B cell (primary cell): ENCODE measurements at regions not wholly inside any gene's neighbourhood (a gene's known extent, or its start where the extent isn't known, plus 50 kb on each side); places are given as distances from the start of the nearest gene placed in this dataset.
"Not testable (repeated sequence)": the region's sequence is repeated elsewhere in the genome, so short reads cannot be mapped to it uniquely, and the experiment has no call there.

ENCODE experiments used
- ATAC-seq: fragments of 200-7000 bp; cut with Tn5 transposase; one replicate; pipeline ENCODE4 v1.10.0; 2021; ENCODE audit warnings: low read depth, mild to moderate bottlenecking, moderate number of reproducible peaks, moderate library complexity
- CTCF ChIA-PET: fragments of 350-600 bp; sonication (Branson Sonifier 250); formaldehyde crosslinking; loops from one replicate; lab custom pipeline; 2021; ENCODE audit warnings: antibody characterized with exemption, inconsistent platforms; lab: Charles Lee
- POLR2A ChIA-PET: fragments of 350-600 bp; sonication (Branson Sonifier 250); formaldehyde crosslinking; loops from one replicate; lab custom pipeline; 2021; ENCODE audit warnings: antibody characterized with exemption; lab: Charles Lee
- DNase-seq: peaks from one replicate; pipeline ENCODE4 v3.0.0; 2013
- H2AFZ ChIP-seq: 2 replicates; pipeline ENCODE4 v1.6.1; 2012; ENCODE audit warnings: mild to moderate bottlenecking, low read depth, low read length; ENCODE audit not compliant: insufficient read depth, poor library complexity, severe bottlenecking
- H3K27ac ChIP-seq, 2 donors: 1 replicate in 1 of 2; 2 replicates in 1 of 2; pipeline ENCODE4 v1.5.1; 2012 to 2013; ENCODE audit warnings: low read length in 2 of 2, mild to moderate bottlenecking in 2 of 2, moderate library complexity in 1 of 2
- H3K27me3 ChIP-seq, 4 experiments: fragments of 200-600 bp in 1 of 4; sonication (generic) in 1 of 4; replicated peaks in 1 of 4; 1 replicate in 2 of 4; 2 replicates in 2 of 4; pipeline versions ENCODE4 v1.6.1 to v1.7.0; 2013 to 2016; ENCODE audit warnings: low read length in 3 of 4, mild to moderate bottlenecking in 2 of 4, mixed read lengths in 1 of 4, moderate library complexity in 1 of 4; ENCODE audit not compliant: insufficient read depth in 4 of 4, control insufficient read depth in 3 of 4; ENCODE audit errors: control extremely low read depth in 1 of 4
- H3K36me3 ChIP-seq, 2 experiments: replicated peaks in 1 of 2; 1 replicate in 1 of 2; 2 replicates in 1 of 2; pipeline versions ENCODE4 v1.6.1 to v1.7.1; 2013; ENCODE audit warnings: low read length in 1 of 2; ENCODE audit not compliant: insufficient read depth in 2 of 2, control insufficient read depth in 1 of 2; ENCODE audit errors: control extremely low read depth in 1 of 2, extremely low read depth in 1 of 2
- H3K4me1 ChIP-seq, 2 donors: fragments of 200-600 bp in 1 of 2; sonication (generic) in 1 of 2; 1 replicate in 1 of 2; 2 replicates in 1 of 2; pipeline versions ENCODE4 v1.5.1 to v1.6.1; 2013 to 2017; ENCODE audit warnings: low read length in 2 of 2; ENCODE audit not compliant: control insufficient read depth in 2 of 2, insufficient read depth in 2 of 2
- H3K4me2 ChIP-seq: replicated peaks from 2 replicates; pipeline ENCODE3; 2012; ENCODE audit warnings: mild to moderate bottlenecking, low read depth, low read length; ENCODE audit not compliant: poor library complexity, severe bottlenecking
- H3K4me3 ChIP-seq, 5 experiments: fragments of 200-600 bp in 1 of 5; sonication (generic) in 1 of 5; 1 replicate in 3 of 5; 2 replicates in 2 of 5; pipeline versions ENCODE4 v1.5.1 to v1.7.0; 2011 to 2016; ENCODE audit warnings: low read length in 4 of 5, mild to moderate bottlenecking in 4 of 5, low read depth in 2 of 5, control low read depth in 1 of 5, moderate library complexity in 1 of 5; ENCODE audit not compliant: insufficient read depth in 1 of 5; ENCODE audit errors: control extremely low read depth in 1 of 5, extremely low read depth in 1 of 5
- H3K79me2 ChIP-seq: fragments of 200-600 bp; sonication (generic); one replicate; pipeline ENCODE4 v1.6.0; 2016; ENCODE audit warnings: low read length; ENCODE audit not compliant: control insufficient read depth, insufficient read depth
- H3K9ac ChIP-seq: fragments of 200-600 bp; sonication (generic); 2 replicates; pipeline ENCODE4 v1.6.1; 2017; ENCODE audit warnings: mild to moderate bottlenecking, low read length, moderate library complexity
- H3K9me3 ChIP-seq, 3 donors: one replicate each; pipeline versions ENCODE4 v1.6.1 to v1.7.1; 2013; ENCODE audit warnings: low read length in 2 of 3; ENCODE audit not compliant: control insufficient read depth in 2 of 3, insufficient read depth in 1 of 3; ENCODE audit errors: control extremely low read depth in 1 of 3
- H4K20me1 ChIP-seq: 2 replicates; pipeline ENCODE4 v1.6.0; 2012; ENCODE audit warnings: mild to moderate bottlenecking, low read length; ENCODE audit not compliant: insufficient read depth, control insufficient read depth, poor library complexity, severe bottlenecking
- H3K27ac Mint-ChIP-seq: one replicate; pipeline ENCODE4 v1.8.0; 2021; ENCODE audit warnings: mixed read lengths
- H3K27me3 Mint-ChIP-seq: one replicate; pipeline ENCODE4 v1.8.0; 2021; ENCODE audit warnings: mixed read lengths
- H3K4me1 Mint-ChIP-seq: one replicate; pipeline ENCODE4 v1.8.0; 2021; ENCODE audit warnings: mixed read lengths
- H3K4me3 Mint-ChIP-seq: one replicate; pipeline ENCODE4 v1.8.0; 2021; ENCODE audit warnings: mixed read lengths
- H3K9me3 Mint-ChIP-seq: one replicate; pipeline ENCODE4 v1.8.0; 2022; ENCODE audit warnings: mixed read lengths; ENCODE audit not compliant: insufficient read depth
- EZH2 ChIP-seq: IDR thresholded peaks from 2 replicates; pipeline ENCODE4 v1.6.1; 2012; ENCODE audit warnings: borderline replicate concordance, low read depth, mild to moderate bottlenecking, moderate library complexity, low read length; ENCODE audit not compliant: insufficient read depth, poor library complexity, severe bottlenecking
- WGBS: methylation state at CpG from one replicate; pipeline ENCODE4 v1.1.5; 2013; ENCODE audit warnings: missing lambda C conversion rate; ENCODE audit not compliant: insufficient coverage; 5-methylcytosine and 5-hydroxymethylcytosine counted together
- intact Hi-C: fragments of 100-400 bp; cut with micrococcal nuclease; formaldehyde crosslinking; loops from one replicate; pipeline ENCODE4 v1.10.0; 2022
- TF ChIP-seq, protein P1 (sequence below): fragments of 200-600 bp; IDR thresholded peaks from one replicate; pipeline ENCODE4 v1.8.0; 2022; ENCODE audit warnings: antibody characterized with exemption, mild to moderate bottlenecking

DNA sequence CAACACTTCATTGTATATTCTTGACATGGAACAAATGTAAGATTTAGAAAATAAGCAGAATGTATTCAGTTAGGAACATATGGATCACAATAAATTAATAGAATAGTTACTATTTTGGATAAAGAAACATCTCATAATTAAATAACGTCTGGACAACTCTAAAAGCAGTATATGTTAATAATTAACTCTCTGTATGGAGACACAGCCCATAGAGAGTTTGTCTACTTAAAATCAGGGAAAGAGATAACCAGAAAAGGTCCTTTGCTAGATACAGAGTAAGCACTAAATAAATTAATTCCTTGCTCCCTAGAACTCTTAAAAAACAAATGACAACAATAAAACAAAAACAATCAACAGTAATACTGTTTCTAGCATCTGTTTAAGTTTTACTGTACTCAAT lies 184.4 kb upstream of the THSD7A start:
- Mint-ChIP-seq H3K4me3 (no peak overlapping the region), H3K4me1 (no peaks in the 10 kb centered on the region), H3K27ac (no peak overlapping the region), H3K9me3 (no peaks in the 10 kb centered on the region), H3K27me3 (no peaks in the 10 kb centered on the region)
- Histone ChIP-seq H3K27ac (no peak overlapping the region), H3K9ac (no peak overlapping the region), H3K79me2 (no peaks in the 10 kb centered on the region), H2AFZ (no peak overlapping the region), H3K4me1 (no peaks in the 10 kb centered on the region), H4K20me1 (no peaks in the 10 kb centered on the region), H3K4me3 (no peak overlapping the region), H3K4me2 (no peak overlapping the region), H3K9me3 (no peaks in the 10 kb centered on the region), H3K27me3 (no peaks in the 10 kb centered on the region), H3K36me3 (no peaks in the 10 kb centered on the region)
- intact Hi-C loops, result no loop called here
- no peak for TF ChIP-seq EZH2
- TF ChIP-seq, protein P1, sequence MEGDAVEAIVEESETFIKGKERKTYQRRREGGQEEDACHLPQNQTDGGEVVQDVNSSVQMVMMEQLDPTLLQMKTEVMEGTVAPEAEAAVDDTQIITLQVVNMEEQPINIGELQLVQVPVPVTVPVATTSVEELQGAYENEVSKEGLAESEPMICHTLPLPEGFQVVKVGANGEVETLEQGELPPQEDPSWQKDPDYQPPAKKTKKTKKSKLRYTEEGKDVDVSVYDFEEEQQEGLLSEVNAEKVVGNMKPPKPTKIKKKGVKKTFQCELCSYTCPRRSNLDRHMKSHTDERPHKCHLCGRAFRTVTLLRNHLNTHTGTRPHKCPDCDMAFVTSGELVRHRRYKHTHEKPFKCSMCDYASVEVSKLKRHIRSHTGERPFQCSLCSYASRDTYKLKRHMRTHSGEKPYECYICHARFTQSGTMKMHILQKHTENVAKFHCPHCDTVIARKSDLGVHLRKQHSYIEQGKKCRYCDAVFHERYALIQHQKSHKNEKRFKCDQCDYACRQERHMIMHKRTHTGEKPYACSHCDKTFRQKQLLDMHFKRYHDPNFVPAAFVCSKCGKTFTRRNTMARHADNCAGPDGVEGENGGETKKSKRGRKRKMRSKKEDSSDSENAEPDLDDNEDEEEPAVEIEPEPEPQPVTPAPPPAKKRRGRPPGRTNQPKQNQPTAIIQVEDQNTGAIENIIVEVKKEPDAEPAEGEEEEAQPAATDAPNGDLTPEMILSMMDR, result no peak
- CTCF ChIA-PET, result no interaction called here
- DNase-seq, result no peak
- ATAC-seq, result no peak
- POLR2A ChIA-PET, result no interaction called here
- WGBS, result no CpG with 5 or more reads among the region's 1 CpG

DNA sequence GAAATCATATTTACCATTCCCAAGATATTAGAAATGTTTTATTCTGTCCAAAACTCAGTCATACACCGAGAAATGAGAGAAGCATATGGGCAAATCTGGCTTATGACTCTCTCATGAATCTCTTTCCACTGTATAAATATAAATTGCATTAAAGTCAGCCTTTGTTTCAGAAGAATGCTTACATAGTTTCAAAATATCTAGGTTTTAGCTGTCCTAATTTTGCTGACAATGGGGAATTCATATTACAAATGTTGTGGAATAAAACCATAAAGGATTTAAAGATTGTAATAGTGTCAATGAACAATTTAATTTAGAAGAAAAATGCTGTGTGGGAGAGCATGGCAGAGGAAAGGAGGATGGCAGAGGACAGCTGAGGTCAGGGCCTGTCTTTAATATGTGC lies 185.0 kb upstream of the THSD7A start:
- no peak overlapping the region for H3K4me2 ChIP-seq
- H3K27me3 Mint-ChIP-seq, result no peaks in the 10 kb centered on the region
- H3K4me3 Mint-ChIP-seq, result no peak overlapping the region
- H3K9me3 Mint-ChIP-seq, result no peaks in the 10 kb centered on the region
- no peak overlapping the region for H3K4me3 ChIP-seq
- ATAC-seq (no peak), DNase-seq (no peak)
- no peaks in the 10 kb centered on the region for H3K4me1 Mint-ChIP-seq
- no peaks in the 10 kb centered on the region for H4K20me1 ChIP-seq
- H2AFZ ChIP-seq, result no peak overlapping the region
- TF ChIP-seq, protein P1, result no peak
- TF ChIP-seq EZH2, result no peak
- no peaks in the 10 kb centered on the region for H3K9me3 ChIP-seq
- no peaks in the 10 kb centered on the region for H3K4me1 ChIP-seq
- no peak overlapping the region for H3K27ac ChIP-seq
- no peaks in the 10 kb centered on the region for H3K36me3 ChIP-seq
- H3K27me3 ChIP-seq, result no peaks in the 10 kb centered on the region
- ChIA-PET CTCF (no interaction called here), POLR2A (no interaction called here)
- H3K9ac ChIP-seq, result no peak overlapping the region
- no peaks in the 10 kb centered on the region for H3K79me2 ChIP-seq
- intact Hi-C loops, result no loop called here
- no CpG with 5 or more reads among the region's 1 CpG for WGBS
- H3K27ac Mint-ChIP-seq, result no peak overlapping the region

DNA sequence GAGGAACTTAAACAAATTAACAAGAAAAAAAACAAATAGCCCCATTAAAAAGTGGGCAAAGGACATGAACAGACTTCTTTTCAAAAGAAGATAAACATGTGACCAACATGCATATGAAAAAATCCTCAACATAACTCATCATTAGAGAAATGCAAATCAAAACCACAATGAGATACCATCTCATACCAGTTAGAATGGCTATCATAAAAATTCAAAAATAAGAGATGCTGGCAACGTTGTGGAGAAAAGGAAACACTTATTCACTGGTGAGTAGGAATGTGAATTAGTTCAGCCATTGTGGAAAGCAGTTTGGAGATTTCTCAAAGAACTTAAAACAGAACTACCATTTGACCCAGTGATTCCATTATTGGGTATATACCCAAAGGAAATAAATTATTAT lies 189.1 kb upstream of the TMEM106B start:
- H3K4me3 Mint-ChIP-seq, H3K4me1 ChIP-seq, H3K4me2 ChIP-seq, H3K4me1 Mint-ChIP-seq, H3K9me3 Mint-ChIP-seq, H3K9me3 ChIP-seq, H3K27ac Mint-ChIP-seq, POLR2A ChIA-PET, CTCF ChIA-PET, H3K9ac ChIP-seq, H3K27ac ChIP-seq, H3K27me3 ChIP-seq, H3K79me2 ChIP-seq, H2AFZ ChIP-seq, H3K36me3 ChIP-seq, ATAC-seq, H3K27me3 Mint-ChIP-seq, DNase-seq, intact Hi-C loops, H3K4me3 ChIP-seq, H4K20me1 ChIP-seq: not testable (repeated sequence)
- WGBS, result no CpG with 5 or more reads among the region's 1 CpG
